Hepatocyte (in vitro differentiated cells): ENCODE measurements at regions not wholly inside any gene's neighbourhood (a gene's known extent, or its start where the extent isn't known, plus 50 kb on each side); places are given as distances from the start of the nearest gene placed in this dataset.

Source experiments
- DNase-seq: peaks from one replicate; pipeline ENCODE4 v3.0.0-alpha.2; 2016; ENCODE audit warnings: low spot score
- H2AFZ ChIP-seq: fragments of 200-600 bp; sonication (generic); 2 replicates; pipeline ENCODE4 v1.6.0; 2016; ENCODE audit warnings: antibody characterized with exemption, mild to moderate bottlenecking
- H3K27ac ChIP-seq: fragments of 200-600 bp; sonication (generic); 2 replicates; pipeline ENCODE4 v1.5.1; 2016; ENCODE audit warnings: mild to moderate bottlenecking
- H3K27me3 ChIP-seq: fragments of 200-600 bp; sonication (generic); 2 replicates; pipeline ENCODE4 v1.6.1; 2016
- H3K36me3 ChIP-seq: fragments of 200-600 bp; sonication (generic); replicated peaks from 2 replicates; pipeline ENCODE4 v1.5.1; 2016; ENCODE audit warnings: low read depth; ENCODE audit not compliant: insufficient read depth
- H3K4me1 ChIP-seq: fragments of 200-600 bp; sonication (generic); 2 replicates; pipeline ENCODE4 v1.5.1; 2016; ENCODE audit warnings: mild to moderate bottlenecking, moderate library complexity; ENCODE audit not compliant: insufficient read depth
- H3K4me2 ChIP-seq: fragments of 200-600 bp; sonication (generic); 2 replicates; pipeline ENCODE4 v1.6.0; 2016
- H3K4me3 ChIP-seq: fragments of 200-600 bp; sonication (generic); 2 replicates; pipeline ENCODE4 v1.5.1; 2016; ENCODE audit warnings: mild to moderate bottlenecking
- H3K79me2 ChIP-seq: fragments of 200-600 bp; sonication (generic); 2 replicates; pipeline ENCODE4 v1.6.0; 2017; ENCODE audit warnings: mild to moderate bottlenecking
- H3K9me2 ChIP-seq: fragments of 200-600 bp; sonication (generic); replicated peaks from 2 replicates; pipeline ENCODE4 v1.6.0; 2017; ENCODE audit warnings: mild to moderate bottlenecking; ENCODE audit not compliant: insufficient read depth
- H3K9me3 ChIP-seq: fragments of 200-600 bp; sonication (generic); 2 replicates; pipeline ENCODE4 v1.5.1; 2016; ENCODE audit warnings: low read depth, mild to moderate bottlenecking
- H4K20me1 ChIP-seq: fragments of 200-600 bp; sonication (generic); 2 replicates; pipeline ENCODE4 v1.6.0; 2016; ENCODE audit warnings: mild to moderate bottlenecking; ENCODE audit not compliant: insufficient read depth, poor library complexity, severe bottlenecking
- EZH2 ChIP-seq: fragments of 200-600 bp; sonication (generic); IDR thresholded peaks from 2 replicates; pipeline ENCODE4 v1.6.1; 2016; ENCODE audit warnings: antibody characterized with exemption, mild to moderate bottlenecking, borderline replicate concordance
- EZH2phosphoT487 ChIP-seq: fragments of 200-600 bp; sonication (generic); IDR thresholded peaks from one replicate; pipeline ENCODE4 v1.6.1; 2018; ENCODE audit warnings: antibody characterized with exemption, mild to moderate bottlenecking, low read depth, moderate library complexity; ENCODE audit not compliant: unreplicated experiment, severe bottlenecking
- WGBS: methylation state at CpG from one replicate; pipeline ENCODE4 v1.1.6; 2016; ENCODE audit warnings: low lambda C conversion rate; ENCODE audit errors: missing lambda C conversion rate; 5-methylcytosine and 5-hydroxymethylcytosine counted together
- TF ChIP-seq, protein P1 (sequence below): fragments of 200-600 bp; sonication (generic); IDR thresholded peaks from 2 replicates; pipeline ENCODE4 v1.5.1; 2016; ENCODE audit warnings: antibody characterized with exemption, mild to moderate bottlenecking; ENCODE audit not compliant: poor library complexity

DNA sequence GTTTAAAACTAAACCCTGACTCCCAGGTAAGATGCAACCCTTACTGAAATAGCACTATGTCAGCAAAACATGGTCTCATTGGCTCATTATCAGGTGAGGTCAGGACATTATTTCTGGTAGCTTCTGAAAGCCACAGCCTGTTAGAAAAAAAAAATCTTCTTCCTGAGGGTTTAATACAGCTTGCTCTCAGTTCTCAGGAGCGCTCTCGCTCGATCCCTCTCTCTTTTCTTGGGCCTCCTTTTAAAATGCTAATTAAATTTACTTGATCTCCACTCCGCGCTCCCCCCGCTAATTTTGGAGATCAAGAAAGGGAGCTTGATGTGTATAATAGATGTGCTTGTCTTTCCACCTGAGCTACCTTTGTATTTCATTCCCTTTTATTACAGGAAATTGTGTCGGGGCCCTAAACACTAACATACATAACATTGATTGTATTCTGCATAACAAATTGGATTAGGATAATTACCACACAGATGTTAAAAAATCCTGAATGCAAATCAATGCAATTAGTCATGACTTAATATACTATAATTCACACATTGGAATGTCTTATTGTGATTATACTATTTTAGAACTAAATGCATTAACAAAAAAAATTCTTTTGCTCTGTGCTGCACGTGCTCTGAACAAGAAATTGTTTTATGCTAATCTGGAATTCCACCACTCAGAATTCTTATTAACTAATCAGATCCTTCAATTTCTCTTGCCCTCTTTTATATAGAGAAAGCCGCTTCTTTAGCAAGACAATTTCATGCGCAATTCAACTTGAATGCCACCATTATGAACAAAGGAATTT lies 101.6 kb upstream of the TEX13D start:
- no peaks in the 10 kb centered on the region for H3K4me1 ChIP-seq
- TF ChIP-seq, protein P1, sequence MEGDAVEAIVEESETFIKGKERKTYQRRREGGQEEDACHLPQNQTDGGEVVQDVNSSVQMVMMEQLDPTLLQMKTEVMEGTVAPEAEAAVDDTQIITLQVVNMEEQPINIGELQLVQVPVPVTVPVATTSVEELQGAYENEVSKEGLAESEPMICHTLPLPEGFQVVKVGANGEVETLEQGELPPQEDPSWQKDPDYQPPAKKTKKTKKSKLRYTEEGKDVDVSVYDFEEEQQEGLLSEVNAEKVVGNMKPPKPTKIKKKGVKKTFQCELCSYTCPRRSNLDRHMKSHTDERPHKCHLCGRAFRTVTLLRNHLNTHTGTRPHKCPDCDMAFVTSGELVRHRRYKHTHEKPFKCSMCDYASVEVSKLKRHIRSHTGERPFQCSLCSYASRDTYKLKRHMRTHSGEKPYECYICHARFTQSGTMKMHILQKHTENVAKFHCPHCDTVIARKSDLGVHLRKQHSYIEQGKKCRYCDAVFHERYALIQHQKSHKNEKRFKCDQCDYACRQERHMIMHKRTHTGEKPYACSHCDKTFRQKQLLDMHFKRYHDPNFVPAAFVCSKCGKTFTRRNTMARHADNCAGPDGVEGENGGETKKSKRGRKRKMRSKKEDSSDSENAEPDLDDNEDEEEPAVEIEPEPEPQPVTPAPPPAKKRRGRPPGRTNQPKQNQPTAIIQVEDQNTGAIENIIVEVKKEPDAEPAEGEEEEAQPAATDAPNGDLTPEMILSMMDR, result no peak
- TF ChIP-seq EZH2 (no peak), EZH2phosphoT487 (no peak)
- no peaks in the 10 kb centered on the region for H3K9me2 ChIP-seq
- WGBS, result 70% methylated on average over 10 of the region's 10 CpGs
- no peak overlapping the region for H2AFZ ChIP-seq
- no peaks in the 10 kb centered on the region for H3K9me3 ChIP-seq
- no peak overlapping the region for H3K4me2 ChIP-seq
- H3K79me2 ChIP-seq, result no peaks in the 10 kb centered on the region
- no peaks in the 10 kb centered on the region for H3K36me3 ChIP-seq
- H4K20me1 ChIP-seq, result no peaks in the 10 kb centered on the region
- H3K27ac ChIP-seq, result no peak overlapping the region
- DNase-seq, result no peak
- no peaks in the 10 kb centered on the region for H3K27me3 ChIP-seq
- no peak overlapping the region for H3K4me3 ChIP-seq

DNA sequence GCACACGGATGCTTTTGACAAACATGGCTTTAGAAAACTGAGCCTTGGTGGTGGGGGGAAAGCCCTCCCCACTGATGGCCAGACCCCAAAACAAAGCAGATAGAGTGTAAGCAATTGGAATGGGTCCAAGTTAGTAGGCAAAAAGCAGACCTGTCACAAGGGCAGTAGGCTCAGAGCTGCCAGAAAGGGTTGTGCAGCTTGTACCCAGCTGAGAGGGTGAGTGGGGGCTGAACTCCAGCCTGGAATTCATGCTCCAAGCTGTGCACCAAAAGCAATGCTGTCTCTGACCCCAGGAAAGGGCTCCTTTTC lies 101.1 kb upstream of the TEX13D start:
- H3K79me2 ChIP-seq, result no peaks in the 10 kb centered on the region
- no peaks in the 10 kb centered on the region for H4K20me1 ChIP-seq
- no peak overlapping the region for H3K27ac ChIP-seq
- 60% methylated on average over 1 of the region's 1 CpG for WGBS
- no peak overlapping the region for H3K4me3 ChIP-seq
- H2AFZ ChIP-seq, result no peak overlapping the region
- TF ChIP-seq, protein P1, result no peak
- TF ChIP-seq EZH2 (no peak), EZH2phosphoT487 (no peak)
- no peaks in the 10 kb centered on the region for H3K36me3 ChIP-seq
- DNase-seq, result no peak
- H3K27me3 ChIP-seq, result no peaks in the 10 kb centered on the region
- no peaks in the 10 kb centered on the region for H3K9me3 ChIP-seq
- no peaks in the 10 kb centered on the region for H3K4me1 ChIP-seq
- no peaks in the 10 kb centered on the region for H3K9me2 ChIP-seq
- H3K4me2 ChIP-seq, result no peak overlapping the region

DNA sequence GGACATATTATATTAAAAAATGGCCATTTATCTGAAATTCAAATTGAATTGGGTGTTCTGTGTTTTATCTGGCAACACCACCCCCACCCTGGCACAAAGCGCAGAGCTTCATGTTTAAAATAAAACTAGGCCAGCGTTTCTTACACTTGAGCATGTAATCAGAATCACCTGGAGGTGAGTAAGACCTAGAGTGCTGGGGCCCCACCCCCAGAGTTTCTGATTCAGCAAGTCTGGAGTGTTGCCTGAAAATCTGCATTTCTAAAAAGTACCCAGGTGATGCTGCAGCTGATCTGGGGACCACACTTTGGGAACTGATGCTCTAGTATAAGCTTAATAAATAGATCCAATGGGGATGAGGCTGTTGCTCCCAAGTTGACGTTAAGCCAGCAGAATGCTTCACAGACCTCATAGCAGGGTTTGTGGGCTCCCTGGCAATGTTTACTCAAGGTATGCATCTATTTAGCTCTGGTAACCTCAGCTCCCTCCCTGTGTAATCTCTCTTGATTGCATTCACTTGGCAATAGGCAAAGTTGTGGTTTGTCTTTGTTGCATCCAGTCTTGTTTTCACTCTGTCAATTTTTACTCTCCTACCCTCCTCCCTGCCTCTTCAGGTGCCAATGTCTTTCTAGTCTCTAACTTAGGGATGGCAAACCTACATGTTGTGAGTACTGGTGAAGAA lies 99.8 kb upstream of the TEX13D start:
- no peak for DNase-seq
- TF ChIP-seq EZH2 (no peak), EZH2phosphoT487 (no peak)
- TF ChIP-seq, protein P1, result no peak
- Histone ChIP-seq H3K9me3 (no peaks in the 10 kb centered on the region), H3K9me2 (no peaks in the 10 kb centered on the region), H3K36me3 (no peaks in the 10 kb centered on the region), H2AFZ (no peak overlapping the region), H3K4me1 (no peaks in the 10 kb centered on the region), H4K20me1 (no peaks in the 10 kb centered on the region), H3K4me2 (no peak overlapping the region), H3K27ac (no peak overlapping the region), H3K4me3 (no peak overlapping the region), H3K27me3 (no peaks in the 10 kb centered on the region), H3K79me2 (no peaks in the 10 kb centered on the region)
- 64% methylated on average over 3 of the region's 3 CpGs for WGBS
